CD4-positive, alpha-beta T cell treated with Interleukin-4 for 1 hour (primary cell): ENCODE measurements at regions not wholly inside any gene's neighbourhood (a gene's known extent, or its start where the extent isn't known, plus 50 kb on each side); places are given as distances from the start of the nearest gene placed in this dataset.
"Not testable (repeated sequence)": the region's sequence is repeated elsewhere in the genome, so short reads cannot be mapped to it uniquely, and the experiment has no call there.

Experiments
- DNase-seq, 2 donors: peaks; one replicate each; pipeline ENCODE4 v3.0.0-alpha.2; 2020 to 2022

GRCh38 chr4:18616720-18617119, 595.2 kb upstream of the LCORL start:
- no peak for DNase-seq

GRCh38 chr4:18611026-18611425, 589.5 kb upstream of the LCORL start:
- no peak for DNase-seq

- DNase-seq: no peak
These were observed 587.5 kb upstream of the LCORL start for GRCh38 chr4:18608908-18609533.

GRCh38 chr4:18602610-18603009, 581.1 kb upstream of the LCORL start:
- not testable (repeated sequence) for DNase-seq

DNA sequence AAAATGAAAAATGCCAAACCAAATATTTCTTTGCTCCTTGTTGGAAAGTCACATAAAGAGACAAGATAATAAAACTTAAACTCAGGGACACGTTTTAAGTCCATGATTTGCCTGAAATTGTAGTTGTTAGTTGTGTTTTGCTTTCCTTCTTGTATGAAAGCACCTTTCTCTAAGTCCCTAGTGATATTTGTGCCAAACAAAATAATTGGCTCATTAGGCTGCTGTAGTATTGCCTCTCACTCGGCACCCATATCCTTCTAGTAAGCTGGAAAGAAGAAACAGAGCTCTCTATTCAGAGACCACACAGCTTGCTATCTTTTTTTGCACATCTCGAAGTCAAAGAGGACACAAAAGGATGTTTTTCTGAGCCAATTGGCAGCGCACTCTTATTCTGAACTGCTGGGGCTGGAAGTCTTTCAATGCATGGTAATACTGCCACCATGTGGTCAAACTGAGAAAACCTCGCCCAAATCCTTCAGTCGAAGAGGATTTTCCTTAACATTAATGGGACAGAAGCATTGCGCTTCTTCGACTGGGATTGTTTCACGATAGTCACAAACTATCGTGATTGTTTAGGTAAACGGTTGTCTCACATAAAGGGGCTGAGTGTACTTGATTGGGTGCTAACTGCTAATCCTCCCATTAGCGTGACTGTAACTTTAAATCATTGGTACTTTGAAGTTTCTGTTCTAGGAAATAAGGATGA, 571.9 kb upstream of the LCORL start:
- peak; percentile 50 to 65 for DNase-seq

GRCh38 chr4:18582841-18583240, 561.3 kb upstream of the LCORL start:
- no peak for DNase-seq

- DNase-seq: no peak
These were observed 556.8 kb upstream of the LCORL start for GRCh38 chr4:18578307-18578706.

DNA sequence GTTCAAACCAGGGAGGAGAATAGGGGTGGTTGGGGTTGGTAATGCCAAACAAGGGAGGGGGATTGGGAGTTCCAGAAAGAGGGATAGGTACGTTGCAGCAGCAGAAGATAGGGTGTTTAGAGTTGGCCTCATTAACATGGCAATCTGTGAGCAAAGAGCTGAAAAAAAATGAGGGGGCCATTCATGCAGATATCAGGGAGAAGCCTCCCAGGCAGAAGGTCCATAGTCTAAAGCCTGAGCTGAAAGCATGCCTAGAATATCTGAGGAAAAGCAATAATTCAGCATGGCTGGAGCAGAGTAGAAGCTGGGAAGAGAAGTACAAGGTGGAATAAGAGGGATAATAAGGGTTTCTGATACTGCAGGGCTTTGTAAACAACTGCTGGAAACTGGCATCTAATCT, 550.9 kb upstream of the LCORL start:
- DNase-seq: no peak

DNA sequence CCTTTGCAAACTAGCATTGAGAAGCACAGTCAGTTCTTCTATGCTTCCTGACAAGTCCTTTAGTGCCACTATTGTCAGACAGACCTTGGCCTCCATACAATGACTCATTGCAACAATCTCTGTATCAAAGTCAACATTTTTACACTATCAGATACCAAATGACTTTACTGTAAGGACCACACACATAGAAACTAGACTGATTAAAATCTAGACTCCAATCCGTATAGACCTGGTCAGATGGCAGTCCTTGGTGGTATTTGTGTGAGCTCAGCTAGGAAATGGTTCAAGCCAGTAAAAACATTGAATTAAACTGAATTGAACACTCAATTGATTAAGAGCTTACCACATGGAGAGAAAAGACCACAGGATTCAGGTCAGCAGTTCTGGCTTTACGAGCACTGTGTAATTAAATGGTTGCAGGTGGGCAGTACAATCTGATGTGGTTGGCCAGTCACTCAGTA, 549.8 kb upstream of the LCORL start:
- no peak for DNase-seq

GRCh38 chr4:18570370-18570769, 548.8 kb upstream of the LCORL start:
- DNase-seq: no peak

DNA sequence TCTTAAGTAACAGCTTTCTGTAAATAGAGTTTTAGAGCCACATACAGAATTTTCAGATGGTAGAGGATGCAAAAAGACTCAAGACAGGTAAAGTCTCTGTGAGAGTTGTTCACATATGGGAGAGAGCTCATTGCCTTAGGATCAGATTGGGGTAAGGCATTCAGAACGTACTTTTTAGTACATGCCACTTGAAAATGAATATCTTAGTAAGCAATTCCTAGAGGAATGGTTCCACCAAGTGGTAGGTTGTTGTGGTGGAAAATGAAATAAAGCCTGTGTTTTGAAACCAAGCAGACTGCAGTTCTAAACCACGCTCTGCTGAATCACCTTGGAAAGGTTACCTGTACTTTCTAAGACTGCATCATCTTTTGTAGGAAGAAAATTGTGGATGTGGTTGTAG, 547.0 kb upstream of the LCORL start:
- no peak for DNase-seq

- DNase-seq: no peak
These were observed 545.6 kb upstream of the LCORL start for GRCh38 chr4:18566970-18567799.

GRCh38 chr4:18559492-18559891, 537.9 kb upstream of the LCORL start:
- DNase-seq: no peak

DNA sequence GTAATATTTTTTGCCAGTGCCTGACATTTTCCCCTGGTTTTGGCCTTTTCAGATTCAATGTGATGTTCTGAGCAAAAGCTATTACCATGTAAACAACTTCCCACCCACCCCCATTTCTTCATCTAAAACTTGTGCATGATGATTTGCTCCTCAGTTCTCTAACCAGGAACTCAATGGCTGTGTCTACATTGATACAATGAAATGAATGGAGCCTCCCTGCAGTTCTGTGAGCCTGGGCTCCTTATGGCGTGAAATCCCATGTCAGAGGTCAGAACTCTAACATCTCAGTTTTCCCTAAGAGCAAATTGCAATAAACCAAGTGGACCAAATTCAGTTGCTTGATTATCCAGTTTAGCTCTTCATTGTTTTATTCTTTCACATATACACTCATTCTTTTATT, 534.8 kb upstream of the LCORL start:
- DNase-seq: no peak

- no peak for DNase-seq
These were observed 518.8 kb upstream of the LCORL start for GRCh38 chr4:18540349-18540748.

- no peak for DNase-seq
These were observed 516.6 kb upstream of the LCORL start for GRCh38 chr4:18538121-18538520.

DNA sequence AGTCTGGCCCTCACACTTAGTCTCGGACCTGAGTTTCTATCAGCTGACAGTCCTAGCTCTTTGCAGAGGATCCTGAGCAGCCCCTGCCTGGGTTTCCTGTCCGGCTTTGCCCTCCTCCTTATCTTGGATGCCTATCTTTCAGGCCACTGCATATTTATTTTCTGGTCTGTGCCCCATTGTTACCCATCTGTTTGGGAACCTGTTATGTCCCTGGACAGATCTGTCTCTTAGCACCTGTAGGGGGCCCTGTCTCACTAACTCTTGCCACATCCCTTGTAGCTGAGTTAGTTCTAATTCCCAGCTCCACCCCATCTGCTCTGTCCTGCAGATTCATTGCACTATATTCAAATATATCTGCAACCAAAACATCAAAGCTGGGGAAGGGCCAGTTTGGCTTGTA, 514.9 kb upstream of the LCORL start:
- DNase-seq: no peak

DNA sequence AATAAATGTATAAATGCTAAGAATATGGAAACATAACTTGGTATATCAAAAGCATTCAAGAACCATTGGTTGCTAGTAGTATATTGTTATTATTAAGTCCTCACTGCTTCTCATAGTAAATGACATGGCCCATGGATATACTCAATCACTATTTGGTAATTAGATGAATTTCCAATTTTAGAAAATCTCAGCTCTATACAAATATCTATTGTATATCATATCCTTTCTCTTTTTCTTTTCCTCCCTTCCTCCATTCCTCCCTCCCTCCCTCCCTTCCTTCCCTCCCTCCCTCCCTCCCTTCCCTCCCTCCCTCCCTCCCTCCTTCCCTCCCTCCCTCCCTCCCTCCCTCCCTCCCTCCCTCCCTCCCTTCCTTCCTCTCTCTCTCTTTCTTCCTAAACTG, 514.4 kb upstream of the LCORL start:
- DNase-seq: no peak

GRCh38 chr4:18533262-18533775, 511.8 kb upstream of the LCORL start:
- DNase-seq: no peak

DNA sequence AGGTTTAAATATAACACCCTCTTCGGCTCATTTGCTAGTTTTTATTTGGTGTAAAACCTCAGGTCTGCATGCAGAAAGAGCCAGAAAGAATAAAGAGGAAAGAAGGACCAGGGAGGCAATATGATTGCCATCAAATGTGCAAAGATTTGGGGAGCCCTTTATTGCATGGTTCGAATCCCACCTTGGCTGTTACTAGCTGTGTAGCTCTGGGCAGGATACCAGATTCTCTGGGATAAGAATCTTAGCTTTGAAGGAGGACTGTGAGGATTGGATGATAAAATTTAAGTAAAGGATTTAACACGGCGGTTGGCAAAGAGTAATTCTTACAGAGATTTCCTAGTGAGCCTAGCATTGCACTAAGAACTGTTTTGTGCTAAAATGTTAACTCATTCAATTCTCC, 510.2 kb upstream of the LCORL start:
- DNase-seq: no peak

GRCh38 chr4:18529482-18529881, 507.9 kb upstream of the LCORL start:
- DNase-seq: no peak

- no peak for DNase-seq
These were observed 503.1 kb upstream of the LCORL start for GRCh38 chr4:18524667-18525066.

- DNase-seq: no peak
These were observed 496.5 kb upstream of the LCORL start for GRCh38 chr4:18518098-18518497.

GRCh38 chr4:18513861-18514260, 492.3 kb upstream of the LCORL start:
- DNase-seq: no peak
